ENCODE measurements at regions not wholly inside any gene's neighbourhood (a gene's known extent, or its start where the extent isn't known, plus 50 kb on each side); places are given as distances from the start of the nearest gene placed in this dataset.

DNA sequence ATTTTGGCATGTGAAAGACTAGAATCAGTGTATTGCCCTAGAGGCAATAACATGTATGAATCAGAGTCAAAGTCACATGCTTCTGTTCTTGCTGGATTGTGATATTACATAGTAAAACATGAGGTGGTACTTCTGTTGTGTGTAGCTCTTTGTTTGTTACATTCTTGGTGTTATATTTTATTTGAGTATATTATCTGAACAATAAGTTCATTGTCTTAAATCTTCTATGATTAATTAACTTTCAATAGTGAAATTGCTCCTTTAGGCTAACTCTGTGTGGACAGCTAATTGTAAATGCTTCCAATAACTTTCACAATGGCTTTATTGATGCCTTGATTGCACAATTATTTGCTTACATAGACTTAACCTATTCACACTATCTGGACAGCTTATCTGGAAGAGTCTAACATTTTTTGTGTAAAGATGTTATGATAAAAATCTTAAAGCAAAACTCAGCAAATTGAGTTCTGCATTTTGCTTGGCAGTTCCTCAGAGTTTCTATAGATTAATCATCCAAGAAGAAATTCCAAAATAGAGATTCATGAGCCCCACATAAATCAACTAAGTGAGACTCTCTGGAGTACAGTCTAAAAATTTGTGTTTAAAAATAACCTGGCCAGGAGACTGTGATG is 239.6 kb upstream of the TUSC1 start:
- no peak for DNase-seq
- Mint-ChIP-seq H3K27me3 (ENCODE audit: unreplicated experiment) (no peaks in the 10 kb centered on the region), H3K36me3 (ENCODE audit: unreplicated experiment) (no peaks in the 10 kb centered on the region), H3K27ac (ENCODE audit: unreplicated experiment) (no peak overlapping the region), H3K9me3 (ENCODE audit: unreplicated experiment) (no peaks in the 10 kb centered on the region), H3K4me3 (ENCODE audit: unreplicated experiment) (no peak overlapping the region), H3K4me1 (ENCODE audit: low read depth, unreplicated experiment) (no peaks in the 10 kb centered on the region)
- TF ChIP-seq, protein P1, sequence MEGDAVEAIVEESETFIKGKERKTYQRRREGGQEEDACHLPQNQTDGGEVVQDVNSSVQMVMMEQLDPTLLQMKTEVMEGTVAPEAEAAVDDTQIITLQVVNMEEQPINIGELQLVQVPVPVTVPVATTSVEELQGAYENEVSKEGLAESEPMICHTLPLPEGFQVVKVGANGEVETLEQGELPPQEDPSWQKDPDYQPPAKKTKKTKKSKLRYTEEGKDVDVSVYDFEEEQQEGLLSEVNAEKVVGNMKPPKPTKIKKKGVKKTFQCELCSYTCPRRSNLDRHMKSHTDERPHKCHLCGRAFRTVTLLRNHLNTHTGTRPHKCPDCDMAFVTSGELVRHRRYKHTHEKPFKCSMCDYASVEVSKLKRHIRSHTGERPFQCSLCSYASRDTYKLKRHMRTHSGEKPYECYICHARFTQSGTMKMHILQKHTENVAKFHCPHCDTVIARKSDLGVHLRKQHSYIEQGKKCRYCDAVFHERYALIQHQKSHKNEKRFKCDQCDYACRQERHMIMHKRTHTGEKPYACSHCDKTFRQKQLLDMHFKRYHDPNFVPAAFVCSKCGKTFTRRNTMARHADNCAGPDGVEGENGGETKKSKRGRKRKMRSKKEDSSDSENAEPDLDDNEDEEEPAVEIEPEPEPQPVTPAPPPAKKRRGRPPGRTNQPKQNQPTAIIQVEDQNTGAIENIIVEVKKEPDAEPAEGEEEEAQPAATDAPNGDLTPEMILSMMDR (IDR thresholded peaks at IDR 0.05; ENCODE audit: partially characterized antibody, unreplicated experiment), result no peak

DNA sequence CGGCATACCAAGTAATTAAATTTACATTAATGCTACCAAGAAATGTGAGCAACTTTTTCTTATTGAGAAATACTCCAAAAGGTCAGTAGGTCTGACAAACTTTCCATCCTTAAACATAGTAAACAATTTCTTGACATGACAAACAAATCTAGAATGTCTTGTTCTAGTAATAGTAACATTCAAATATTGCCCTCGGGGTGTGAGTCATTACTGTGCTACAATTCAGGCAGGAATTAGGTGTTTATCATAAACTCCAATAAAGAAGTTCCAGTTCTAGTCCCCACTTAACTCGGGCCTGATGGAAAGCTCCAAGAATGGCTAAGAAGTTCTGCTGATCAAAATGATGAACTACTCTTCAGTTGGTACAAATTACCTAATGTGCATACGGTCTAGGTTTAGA is 235.6 kb upstream of the TUSC1 start:
- DNase-seq, result no peak
- no peak overlapping the region for H3K27ac Mint-ChIP-seq (ENCODE audit: unreplicated experiment)
- H3K9me3 Mint-ChIP-seq (ENCODE audit: unreplicated experiment), result peaks cover 1% of the 10 kb centered on the region

DNA sequence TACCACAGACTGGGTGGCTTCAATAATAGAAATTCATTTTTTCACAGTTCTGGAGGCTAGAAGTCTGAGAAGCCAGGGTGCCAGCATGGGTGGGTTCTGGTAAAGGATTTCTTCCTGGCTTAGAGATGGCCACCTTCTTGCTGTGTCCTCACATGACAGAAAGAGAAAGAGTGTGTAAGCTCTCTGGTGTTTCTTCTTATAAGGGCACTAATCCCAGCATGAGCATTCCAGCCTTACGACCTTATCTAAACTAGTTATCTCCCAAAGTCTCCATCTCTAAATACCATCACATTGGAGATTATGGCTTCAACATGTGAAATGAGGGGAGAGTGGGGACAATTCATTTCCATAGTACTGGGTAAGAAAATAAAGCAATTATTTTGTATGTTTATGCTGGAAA is 226.5 kb upstream of the TUSC1 start:
- no peaks in the 10 kb centered on the region for H3K4me1 Mint-ChIP-seq (ENCODE audit: low read depth, unreplicated experiment)
- DNase-seq, result no peak
- H3K27ac Mint-ChIP-seq (ENCODE audit: unreplicated experiment), result no peak overlapping the region
- no peaks in the 10 kb centered on the region for H3K27me3 Mint-ChIP-seq (ENCODE audit: unreplicated experiment)
- TF ChIP-seq, protein P1 (IDR thresholded peaks at IDR 0.05; ENCODE audit: partially characterized antibody, unreplicated experiment), result no peak
- no peaks in the 10 kb centered on the region for H3K36me3 Mint-ChIP-seq (ENCODE audit: unreplicated experiment)
- H3K4me3 Mint-ChIP-seq (ENCODE audit: unreplicated experiment), result no peak overlapping the region
- peaks cover 1% of the 10 kb centered on the region for H3K9me3 Mint-ChIP-seq (ENCODE audit: unreplicated experiment)

More for the DNA sequence above, 235.6 kb upstream of the TUSC1 start:
- Mint-ChIP-seq H3K4me1 (ENCODE audit: low read depth, unreplicated experiment) (no peaks in the 10 kb centered on the region), H3K4me3 (ENCODE audit: unreplicated experiment) (no peak overlapping the region), H3K36me3 (ENCODE audit: unreplicated experiment) (no peaks in the 10 kb centered on the region), H3K27me3 (ENCODE audit: unreplicated experiment) (no peaks in the 10 kb centered on the region)
- TF ChIP-seq, protein P1 (IDR thresholded peaks at IDR 0.05; ENCODE audit: partially characterized antibody, unreplicated experiment), result no peak

DNA sequence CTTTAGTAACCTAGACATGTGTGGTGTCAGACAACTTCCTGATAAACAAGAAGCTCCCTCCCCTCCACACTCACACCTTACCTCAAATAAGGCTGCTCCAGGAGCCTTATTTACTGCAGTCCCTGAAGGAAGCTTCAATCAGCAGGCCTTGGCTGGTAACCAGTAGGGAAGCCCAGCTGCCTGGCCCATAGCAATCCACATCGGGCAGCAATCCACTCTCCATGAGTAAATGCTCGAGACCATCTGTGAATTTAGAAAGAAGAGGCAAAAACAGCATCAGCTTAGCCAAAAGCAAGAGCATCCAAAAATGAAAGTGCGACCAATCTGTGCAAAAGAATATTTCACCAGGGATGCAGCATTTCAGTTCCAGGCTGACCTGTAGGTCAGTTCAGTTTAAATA is 213.3 kb upstream of the TUSC1 start:
- Mint-ChIP-seq H3K9me3 (ENCODE audit: unreplicated experiment) (peaks cover 5% of the 10 kb centered on the region), H3K4me3 (ENCODE audit: unreplicated experiment) (no peak overlapping the region), H3K27ac (ENCODE audit: unreplicated experiment) (no peak overlapping the region), H3K36me3 (ENCODE audit: unreplicated experiment) (peaks cover 8% of the 10 kb centered on the region), H3K27me3 (ENCODE audit: unreplicated experiment) (no peaks in the 10 kb centered on the region), H3K4me1 (ENCODE audit: low read depth, unreplicated experiment) (no peaks in the 10 kb centered on the region)
- TF ChIP-seq, protein P1 (IDR thresholded peaks at IDR 0.05; ENCODE audit: partially characterized antibody, unreplicated experiment), result no peak
- DNase-seq, result no peak

DNA sequence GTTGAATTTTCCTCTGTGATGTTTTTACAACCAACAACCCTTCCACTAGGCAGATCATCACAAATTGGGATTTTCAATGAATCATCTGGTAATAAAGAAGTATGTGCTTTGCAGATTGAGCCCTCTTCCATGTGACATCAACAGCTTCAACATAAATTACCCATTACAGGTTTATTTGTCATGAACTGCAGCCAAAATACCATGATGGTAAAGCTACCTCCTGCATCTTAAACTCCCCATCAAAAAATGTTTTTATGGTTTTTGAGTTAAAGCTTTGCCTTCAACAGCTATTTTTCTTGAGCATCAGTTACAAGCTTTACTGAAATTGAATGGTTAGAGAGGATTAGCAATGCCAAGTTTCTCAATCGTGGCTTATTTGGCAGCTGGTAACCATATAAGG is 211.4 kb upstream of the TUSC1 start:
- TF ChIP-seq, protein P1 (IDR thresholded peaks at IDR 0.05; ENCODE audit: partially characterized antibody, unreplicated experiment), result no peak
- no peaks in the 10 kb centered on the region for H3K27me3 Mint-ChIP-seq (ENCODE audit: unreplicated experiment)
- no peaks in the 10 kb centered on the region for H3K36me3 Mint-ChIP-seq (ENCODE audit: unreplicated experiment)
- H3K4me1 Mint-ChIP-seq (ENCODE audit: low read depth, unreplicated experiment), result no peaks in the 10 kb centered on the region
- no peak for DNase-seq
- peaks cover 1% of the 10 kb centered on the region for H3K9me3 Mint-ChIP-seq (ENCODE audit: unreplicated experiment)
- H3K4me3 Mint-ChIP-seq (ENCODE audit: unreplicated experiment), result no peak overlapping the region
- H3K27ac Mint-ChIP-seq (ENCODE audit: unreplicated experiment), result no peak overlapping the region

All from glutamatergic neuron (in vitro differentiated cells).